KMS-11 (cell line): ENCODE measurements at regions not wholly inside any gene's neighbourhood (a gene's known extent, or its start where the extent isn't known, plus 50 kb on each side); places are given as distances from the start of the nearest gene placed in this dataset.
"Not testable (repeated sequence)": the region's sequence is repeated elsewhere in the genome, so short reads cannot be mapped to it uniquely, and the experiment has no call there.

ENCODE experiments used
- H2AFZ ChIP-seq: fragments of 200-600 bp; sonication (generic); 2 replicates; pipeline ENCODE4 v1.6.1; 2016; ENCODE audit warnings: antibody characterized with exemption, mixed run types, low read depth
- H3K27ac ChIP-seq: fragments of 200-600 bp; sonication (generic); 2 replicates; pipeline ENCODE4 v1.6.1; 2016; ENCODE audit warnings: mild to moderate bottlenecking, mixed run types
- H3K27me3 ChIP-seq: fragments of 200-600 bp; sonication (generic); 2 replicates; pipeline ENCODE4 v1.6.1; 2017; ENCODE audit warnings: mild to moderate bottlenecking, low read depth, mixed run types, moderate library complexity; ENCODE audit not compliant: insufficient read depth
- H3K36me3 ChIP-seq: fragments of 200-600 bp; sonication (generic); 2 replicates; pipeline ENCODE4 v1.6.1; 2017; ENCODE audit warnings: mild to moderate bottlenecking, mixed run types; ENCODE audit not compliant: insufficient read depth
- H3K4me1 ChIP-seq: fragments of 200-600 bp; sonication (generic); 2 replicates; pipeline ENCODE4 v1.6.1; 2016; ENCODE audit warnings: mild to moderate bottlenecking, low read depth, mixed run types; ENCODE audit not compliant: poor library complexity, severe bottlenecking
- H3K4me2 ChIP-seq: fragments of 200-600 bp; sonication (generic); 2 replicates; pipeline ENCODE4 v1.7.0; 2016; ENCODE audit warnings: mild to moderate bottlenecking, mixed run types
- H3K4me3 ChIP-seq: fragments of 200-600 bp; sonication (generic); IDR thresholded peaks from 2 replicates; pipeline ENCODE4 v1.6.1; 2017; ENCODE audit warnings: low read depth, low read length, mixed read lengths; ENCODE audit not compliant: insufficient read depth
- H3K79me2 ChIP-seq: fragments of 200-600 bp; sonication (generic); 2 replicates; pipeline ENCODE4 v1.6.1; 2016; ENCODE audit warnings: low read depth, mixed run types; ENCODE audit not compliant: insufficient read depth
- H3K9ac ChIP-seq: fragments of 200-600 bp; sonication (generic); 2 replicates; pipeline ENCODE4 v1.6.1; 2016; ENCODE audit warnings: mild to moderate bottlenecking, mixed run types
- H4K20me1 ChIP-seq: fragments of 200-600 bp; sonication (generic); 2 replicates; pipeline ENCODE4 v1.6.1; 2016; ENCODE audit warnings: mild to moderate bottlenecking, mixed run types; ENCODE audit not compliant: insufficient read depth
- TF ChIP-seq, protein P1 (sequence below): fragments of 200-600 bp; sonication (generic); conservative IDR thresholded peaks from 2 replicates; pipeline ENCODE4 v1.6.1; 2017; ENCODE audit warnings: low read depth, mild to moderate bottlenecking, antibody characterized with exemption, low read length, moderate library complexity, mixed read lengths

DNA sequence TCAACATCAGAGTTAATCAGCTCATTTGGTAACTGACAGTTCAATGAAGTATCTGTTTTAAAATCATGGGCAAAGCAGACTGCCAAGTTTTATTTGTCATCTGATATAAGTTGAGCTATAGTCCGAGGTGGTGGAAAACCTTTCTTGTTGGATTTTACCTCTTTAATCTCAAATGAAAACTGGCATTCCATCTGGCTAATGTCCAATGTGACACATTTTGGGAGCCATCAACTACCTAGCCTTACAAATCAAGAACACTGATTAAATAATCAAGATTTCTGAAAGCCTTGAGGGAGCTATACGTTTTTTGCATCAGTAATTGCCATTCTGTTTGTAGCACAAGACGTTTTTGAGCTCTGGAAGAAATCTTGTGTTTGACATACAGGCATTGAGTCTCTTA, 1380.5 kb upstream of the WWC1 start:
- TF ChIP-seq, protein P1, sequence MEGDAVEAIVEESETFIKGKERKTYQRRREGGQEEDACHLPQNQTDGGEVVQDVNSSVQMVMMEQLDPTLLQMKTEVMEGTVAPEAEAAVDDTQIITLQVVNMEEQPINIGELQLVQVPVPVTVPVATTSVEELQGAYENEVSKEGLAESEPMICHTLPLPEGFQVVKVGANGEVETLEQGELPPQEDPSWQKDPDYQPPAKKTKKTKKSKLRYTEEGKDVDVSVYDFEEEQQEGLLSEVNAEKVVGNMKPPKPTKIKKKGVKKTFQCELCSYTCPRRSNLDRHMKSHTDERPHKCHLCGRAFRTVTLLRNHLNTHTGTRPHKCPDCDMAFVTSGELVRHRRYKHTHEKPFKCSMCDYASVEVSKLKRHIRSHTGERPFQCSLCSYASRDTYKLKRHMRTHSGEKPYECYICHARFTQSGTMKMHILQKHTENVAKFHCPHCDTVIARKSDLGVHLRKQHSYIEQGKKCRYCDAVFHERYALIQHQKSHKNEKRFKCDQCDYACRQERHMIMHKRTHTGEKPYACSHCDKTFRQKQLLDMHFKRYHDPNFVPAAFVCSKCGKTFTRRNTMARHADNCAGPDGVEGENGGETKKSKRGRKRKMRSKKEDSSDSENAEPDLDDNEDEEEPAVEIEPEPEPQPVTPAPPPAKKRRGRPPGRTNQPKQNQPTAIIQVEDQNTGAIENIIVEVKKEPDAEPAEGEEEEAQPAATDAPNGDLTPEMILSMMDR, result no peak
- no peak overlapping the region for H2AFZ ChIP-seq

GRCh38 chr5:166916021-166916420, 1375.4 kb upstream of the WWC1 start:
- Histone ChIP-seq H2AFZ (no peak overlapping the region), H3K27ac (no peak overlapping the region), H3K4me3 (no peak overlapping the region), H3K79me2 (no peaks in the 10 kb centered on the region), H3K4me2 (no peak overlapping the region), H3K36me3 (no peaks in the 10 kb centered on the region), H3K27me3 (no peaks in the 10 kb centered on the region), H3K9ac (no peak overlapping the region), H3K4me1 (no peaks in the 10 kb centered on the region), H4K20me1 (no peaks in the 10 kb centered on the region)
- TF ChIP-seq, protein P1, result no peak

More for the DNA sequence above, 1380.5 kb upstream of the WWC1 start:
- H3K27ac ChIP-seq, result no peak overlapping the region
- no peak overlapping the region for H3K4me3 ChIP-seq
- H4K20me1 ChIP-seq, result no peaks in the 10 kb centered on the region
- H3K4me1 ChIP-seq, result no peaks in the 10 kb centered on the region
- H3K27me3 ChIP-seq, result no peaks in the 10 kb centered on the region
- H3K4me2 ChIP-seq, result no peak overlapping the region
- H3K9ac ChIP-seq, result no peak overlapping the region
- no peaks in the 10 kb centered on the region for H3K79me2 ChIP-seq
- H3K36me3 ChIP-seq, result no peaks in the 10 kb centered on the region

- Histone ChIP-seq H4K20me1 (no peaks in the 10 kb centered on the region), H3K4me2 (no peak overlapping the region), H3K4me1 (no peaks in the 10 kb centered on the region), H3K4me3 (no peak overlapping the region), H3K79me2 (no peaks in the 10 kb centered on the region), H3K27ac (no peak overlapping the region), H3K36me3 (no peaks in the 10 kb centered on the region), H2AFZ (no peak overlapping the region), H3K27me3 (no peaks in the 10 kb centered on the region), H3K9ac (no peak overlapping the region)
- TF ChIP-seq, protein P1, result no peak
Observed at GRCh38 chr5:166926138-166926537, 1365.3 kb upstream of the WWC1 start.

DNA sequence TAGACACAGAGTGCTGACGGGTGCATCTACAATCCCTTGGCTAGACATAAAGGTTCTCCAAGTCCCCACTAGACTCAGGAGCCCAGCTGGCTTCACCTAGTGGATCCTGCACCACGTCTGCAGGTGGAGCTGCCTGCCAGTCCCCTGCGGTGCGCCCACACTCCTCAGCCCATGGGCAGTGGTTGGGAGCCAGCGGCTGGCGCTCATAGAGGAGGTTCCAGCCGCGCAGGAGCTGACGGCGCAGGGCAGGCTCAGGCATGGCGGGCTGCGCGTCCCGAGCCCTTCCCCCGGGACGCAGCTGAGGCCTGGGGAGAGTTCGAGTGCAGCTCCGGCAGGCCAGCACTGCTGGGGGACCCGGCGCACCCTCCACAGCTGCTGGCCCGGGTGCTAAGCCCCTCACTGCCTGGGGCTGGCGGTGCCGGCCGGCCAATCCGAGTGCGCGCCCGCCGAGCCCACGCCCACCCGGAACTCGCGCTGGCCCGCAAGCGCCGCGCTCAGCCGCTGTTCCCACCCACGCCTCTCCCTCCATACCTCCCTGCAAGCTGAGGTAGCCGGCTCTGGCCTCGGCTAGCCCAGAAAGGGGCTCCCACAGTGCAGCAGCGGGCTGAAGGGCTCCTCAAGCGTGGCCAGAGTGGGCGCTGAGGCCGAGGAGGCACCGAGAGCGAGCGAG, 1364.5 kb upstream of the WWC1 start:
- H4K20me1 ChIP-seq, H3K27me3 ChIP-seq, H3K4me3 ChIP-seq, H3K9ac ChIP-seq, H2AFZ ChIP-seq, H3K79me2 ChIP-seq, H3K4me2 ChIP-seq, H3K4me1 ChIP-seq, H3K36me3 ChIP-seq, H3K27ac ChIP-seq: not testable (repeated sequence)

GRCh38 chr5:166936351-166936750, 1355.1 kb upstream of the WWC1 start:
- no peaks in the 10 kb centered on the region for H3K79me2 ChIP-seq
- TF ChIP-seq, protein P1, result no peak

More at GRCh38 chr5:166936351-166936750, 1355.1 kb upstream of the WWC1 start:
- Histone ChIP-seq H2AFZ (no peak overlapping the region), H3K4me3 (no peak overlapping the region), H3K4me1 (no peaks in the 10 kb centered on the region), H4K20me1 (no peaks in the 10 kb centered on the region), H3K27me3 (no peaks in the 10 kb centered on the region), H3K27ac (no peak overlapping the region), H3K9ac (no peak overlapping the region), H3K36me3 (no peaks in the 10 kb centered on the region), H3K4me2 (no peak overlapping the region)
